OCI-LY7 (cell line): ENCODE measurements at regions not wholly inside any gene's neighbourhood (a gene's known extent, or its start where the extent isn't known, plus 50 kb on each side); places are given as distances from the start of the nearest gene placed in this dataset.

Source experiments
- BruUV-seq: library from RNA; stranded (reverse); fragments of 400-500 nt; replicated peaks from 2 replicates; lab custom pipeline; 2021; lab: Mats Ljungman, UMichigan
- CTCF ChIA-PET: fragments of 300-600 bp; sonication (Branson Sonifier 250); formaldehyde crosslinking; loops from one replicate; lab custom pipeline; 2022; ENCODE audit warnings: antibody characterized with exemption; ENCODE audit not compliant: unreplicated experiment; lab: Charles Lee
- POLR2A ChIA-PET: fragments of 300-600 bp; sonication (Branson Sonifier 250); formaldehyde crosslinking; loops from one replicate; lab custom pipeline; 2022; ENCODE audit warnings: antibody characterized with exemption; lab: Charles Lee
- DNase-seq: peaks from one replicate; pipeline ENCODE4 v3.0.0-alpha.2; 2015; ENCODE audit warnings: low spot score
- H2AFZ ChIP-seq: fragments of 200-600 bp; sonication (generic), shearing (Covaris generic); 2 replicates; pipeline ENCODE4 v1.6.1; 2014; ENCODE audit warnings: mild to moderate bottlenecking, antibody characterized with exemption, low read length, moderate library complexity
- H3K27ac ChIP-seq: fragments of 200-600 bp; sonication (generic); 2 replicates; pipeline ENCODE4 v1.5.1; 2014; ENCODE audit warnings: mixed run types, low read depth, mild to moderate bottlenecking, moderate library complexity, low read length, inconsistent platforms; ENCODE audit not compliant: poor library complexity, severe bottlenecking
- H3K36me3 ChIP-seq: fragments of 200-600 bp; sonication (generic); 2 replicates; pipeline ENCODE4 v1.6.1; 2014; ENCODE audit warnings: mild to moderate bottlenecking, antibody characterized with exemption, low read length, moderate library complexity, mixed read lengths; ENCODE audit not compliant: insufficient read depth
- H3K4me1 ChIP-seq: fragments of 200-600 bp; sonication (generic); 2 replicates; pipeline ENCODE4 v1.5.1; 2014; ENCODE audit warnings: mild to moderate bottlenecking, low read length; ENCODE audit not compliant: insufficient read depth, poor library complexity, severe bottlenecking
- H3K4me2 ChIP-seq: fragments of 200-600 bp; sonication (generic); 2 replicates; pipeline ENCODE4 v1.6.1; 2014; ENCODE audit warnings: mild to moderate bottlenecking, low read length
- H3K4me3 ChIP-seq: fragments of 200-600 bp; sonication (generic); 2 replicates; pipeline ENCODE4 v1.5.1; 2014; ENCODE audit warnings: mild to moderate bottlenecking, low read depth, low read length; ENCODE audit not compliant: poor library complexity, severe bottlenecking
- H3K79me2 ChIP-seq: fragments of 200-600 bp; sonication (generic); 2 replicates; pipeline ENCODE4 v1.6.1; 2016; ENCODE audit warnings: low read depth, mild to moderate bottlenecking, low read length, moderate library complexity, mixed read lengths; ENCODE audit not compliant: insufficient read depth
- H3K9me2 ChIP-seq: fragments of 200-600 bp; sonication (generic); 2 replicates; pipeline ENCODE4 v1.6.1; 2016; ENCODE audit warnings: mild to moderate bottlenecking, low read length, mixed read lengths; ENCODE audit not compliant: insufficient read depth
- H3K9me3 ChIP-seq: fragments of 200-600 bp; sonication (generic); 2 replicates; pipeline ENCODE4 v1.6.1; 2014; ENCODE audit warnings: mild to moderate bottlenecking, mixed run types, low read length, mixed read lengths
- H4K20me1 ChIP-seq: fragments of 200-600 bp; sonication (generic); 2 replicates; pipeline ENCODE4 v1.6.1; 2014; ENCODE audit warnings: mild to moderate bottlenecking, antibody characterized with exemption, low read length, moderate library complexity, mixed read lengths; ENCODE audit not compliant: insufficient read depth
- CTCF ChIP-seq: fragments of 200-600 bp; sonication (generic); conservative IDR thresholded peaks from 2 replicates; pipeline ENCODE4 v1.5.1; 2014; ENCODE audit warnings: mild to moderate bottlenecking, antibody characterized with exemption, low read length, moderate library complexity, mixed read lengths
- EZH2phosphoT487 ChIP-seq: fragments of 200-600 bp; sonication (generic); IDR thresholded peaks from 2 replicates; pipeline ENCODE4 v1.6.1; 2018; ENCODE audit warnings: low read depth, borderline replicate concordance, mild to moderate bottlenecking, mixed run types, antibody characterized with exemption, low read length, moderate library complexity, mixed read lengths
- intact Hi-C: fragments of 100-400 bp; cut with micrococcal nuclease; formaldehyde crosslinking; loops from one replicate; pipeline ENCODE4 v1.10.0; 2022; ENCODE audit not compliant: unreplicated experiment

GRCh38 chr7:81500631-81501030, 269.2 kb downstream of the HGF start:
- DNase-seq = no peak
- Histone ChIP-seq H3K36me3 (no peaks in the 10 kb centered on the region), H3K4me2 (no peak overlapping the region), H3K9me2 (no peaks in the 10 kb centered on the region), H3K9me3 (no peaks in the 10 kb centered on the region), H3K4me3 (no peak overlapping the region), H4K20me1 (no peaks in the 10 kb centered on the region), H3K27ac (no peak overlapping the region), H3K79me2 (no peaks in the 10 kb centered on the region), H2AFZ (no peak overlapping the region), H3K4me1 (no peaks in the 10 kb centered on the region)
- intact Hi-C loops = loop anchor here (5.0 kb wide), 1 partner anchor 457 kb away; no protein-coding TSS in a partner anchor
- ChIA-PET CTCF (no interaction called here), POLR2A (interaction anchor here (0.5 to 1.5 kb wide), 3 partner anchors 455 to 1114 kb away, joined by 3 to 5 read pairs (median 4); no protein-coding TSS in a partner anchor)
- TF ChIP-seq CTCF = no peak
- TF ChIP-seq EZH2phosphoT487 = no peak
- BruUV-seq = no TSS peak

- H3K4me2 ChIP-seq = no peak overlapping the region
- H3K4me3 ChIP-seq = no peak overlapping the region
- BruUV-seq = no TSS peak
- DNase-seq = peak; percentile 66
- H4K20me1 ChIP-seq = no peaks in the 10 kb centered on the region
- no peaks in the 10 kb centered on the region for H3K9me3 ChIP-seq
- H3K4me1 ChIP-seq = no peaks in the 10 kb centered on the region
- H3K27ac ChIP-seq = no peak overlapping the region
- no peaks in the 10 kb centered on the region for H3K9me2 ChIP-seq
- ChIA-PET POLR2A (no interaction called here), CTCF (no interaction called here)
- H3K79me2 ChIP-seq = no peaks in the 10 kb centered on the region
- H3K36me3 ChIP-seq = no peaks in the 10 kb centered on the region
- intact Hi-C loops = loop anchor here (2.0 to 10.0 kb wide), 4 partner anchors 458 to 1073 kb away; no protein-coding TSS in a partner anchor
- no peak overlapping the region for H2AFZ ChIP-seq
- no peak for TF ChIP-seq EZH2phosphoT487
- peak; percentile 78 for TF ChIP-seq CTCF
Observed at GRCh38 chr7:81499262-81500116, 270.4 kb downstream of the HGF start.

DNA sequence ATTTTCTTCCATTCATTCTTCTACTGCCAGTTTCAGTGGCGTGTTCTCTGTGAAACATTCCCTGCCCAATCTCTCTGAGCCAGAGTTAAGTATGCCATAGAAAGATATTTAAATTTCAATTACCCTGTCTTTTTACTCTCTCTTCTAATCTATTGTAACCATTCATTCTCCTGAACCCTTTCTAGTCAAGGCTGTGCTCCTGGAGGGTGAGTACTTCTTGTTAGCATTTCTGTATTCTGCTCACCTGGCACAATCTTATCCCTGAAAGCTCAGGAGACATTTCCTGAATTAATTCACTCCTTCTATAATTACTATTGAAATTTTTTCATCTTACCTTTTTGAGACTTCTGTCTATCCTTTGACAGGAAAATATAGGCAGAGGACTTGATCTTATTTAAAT, 271.7 kb downstream of the HGF start:
- Histone ChIP-seq H3K4me3 (no peak overlapping the region), H3K9me2 (no peaks in the 10 kb centered on the region), H3K4me2 (no peak overlapping the region), H4K20me1 (no peaks in the 10 kb centered on the region), H3K4me1 (no peaks in the 10 kb centered on the region), H3K9me3 (no peaks in the 10 kb centered on the region), H3K79me2 (no peaks in the 10 kb centered on the region), H2AFZ (no peak overlapping the region), H3K27ac (no peak overlapping the region), H3K36me3 (no peaks in the 10 kb centered on the region)
- DNase-seq = no peak
- intact Hi-C loops = loop anchor here (2.0 to 10.0 kb wide), 3 partner anchors 519 to 1075 kb away; no protein-coding TSS in a partner anchor
- no TSS peak for BruUV-seq
- ChIA-PET POLR2A (no interaction called here), CTCF (no interaction called here)
- TF ChIP-seq CTCF (no peak), EZH2phosphoT487 (no peak)
